Daoy (cell line): ENCODE measurements at regions not wholly inside any gene's neighbourhood (a gene's known extent, or its start where the extent isn't known, plus 50 kb on each side); places are given as distances from the start of the nearest gene placed in this dataset.

ENCODE experiments used
- DNase-seq: peaks from one replicate; pipeline ENCODE4 v3.0.0-alpha.2; 2015; ENCODE audit warnings: low read depth

DNA sequence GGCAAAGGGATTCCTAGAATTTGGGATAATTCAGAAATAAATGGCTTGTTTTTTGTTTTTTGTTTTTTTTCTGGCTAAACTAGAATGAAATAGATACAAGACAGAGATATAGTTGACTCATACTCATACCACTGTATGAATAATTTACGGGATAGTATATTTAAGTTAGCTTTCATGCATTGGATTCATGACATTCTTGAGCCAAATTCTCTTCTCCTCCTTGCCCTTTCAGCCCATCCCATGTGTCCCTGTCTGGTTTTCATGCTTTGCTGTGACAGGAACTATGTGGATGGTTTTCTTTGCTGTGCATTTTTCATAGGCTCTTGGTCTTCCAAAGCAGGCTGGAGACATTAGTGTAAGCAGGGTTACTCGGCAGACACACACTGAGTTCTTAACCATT lies 66.6 kb upstream of the UMPS start:
- DNase-seq: no peak

DNA sequence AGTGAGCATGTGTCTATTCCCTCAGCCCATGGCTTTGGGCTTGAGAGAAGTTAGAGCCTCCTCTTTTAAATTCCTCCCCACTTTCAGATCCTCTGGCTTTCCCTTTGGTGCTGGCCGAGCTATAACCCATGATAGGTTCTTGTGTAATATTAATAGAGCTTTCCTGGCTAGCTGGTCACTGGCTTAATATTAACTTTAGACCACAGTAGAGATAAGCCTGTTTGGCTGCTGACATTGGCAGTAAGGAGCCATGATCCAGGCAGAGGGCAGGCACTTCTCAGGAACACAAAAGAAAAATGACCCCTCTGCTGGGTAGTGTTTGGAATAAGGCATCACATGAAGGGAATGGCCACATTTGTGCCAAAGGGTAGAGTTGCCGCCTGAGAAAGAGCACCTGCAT lies 65.4 kb upstream of the UMPS start:
- no peak for DNase-seq

DNA sequence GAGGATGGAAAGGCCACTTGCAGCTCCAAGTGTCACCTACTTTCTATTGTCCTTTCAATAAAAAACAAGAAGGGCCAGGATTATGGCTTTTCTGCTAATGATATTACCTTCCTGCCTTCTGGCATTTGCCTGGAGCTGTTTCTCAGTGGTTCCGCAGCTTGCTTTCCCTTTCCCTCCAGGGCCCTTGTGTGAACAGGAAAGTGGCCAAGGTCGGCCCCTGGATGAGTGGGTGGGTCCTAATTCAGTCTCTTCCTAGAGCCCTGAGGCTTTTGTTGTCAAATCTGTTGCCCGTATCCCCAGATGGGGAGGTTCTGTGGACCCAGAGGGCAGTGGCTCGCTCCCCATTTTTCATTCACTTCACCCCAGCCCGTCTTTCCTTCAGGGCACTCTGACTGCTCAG lies 64.2 kb upstream of the UMPS start:
- no peak for DNase-seq

DNA sequence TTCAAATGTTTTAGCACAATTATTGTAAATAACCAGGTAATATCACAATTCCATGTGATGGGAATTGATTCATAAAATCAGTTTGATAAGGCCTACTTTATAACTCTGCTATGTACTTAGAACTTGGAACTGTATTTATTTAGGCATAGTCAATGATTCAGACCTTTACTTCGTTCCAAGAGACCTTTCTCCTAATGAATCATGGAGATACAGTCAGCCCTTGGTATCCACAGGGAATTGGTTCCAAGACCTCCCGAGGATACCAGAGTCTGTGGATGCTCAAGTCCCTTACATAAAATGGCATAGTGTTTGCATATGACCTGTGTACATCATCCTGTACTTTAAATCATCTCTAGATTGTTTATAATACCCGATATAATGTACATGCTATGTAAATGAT lies 60.8 kb upstream of the UMPS start:
- peak; percentile 68 for DNase-seq

DNA sequence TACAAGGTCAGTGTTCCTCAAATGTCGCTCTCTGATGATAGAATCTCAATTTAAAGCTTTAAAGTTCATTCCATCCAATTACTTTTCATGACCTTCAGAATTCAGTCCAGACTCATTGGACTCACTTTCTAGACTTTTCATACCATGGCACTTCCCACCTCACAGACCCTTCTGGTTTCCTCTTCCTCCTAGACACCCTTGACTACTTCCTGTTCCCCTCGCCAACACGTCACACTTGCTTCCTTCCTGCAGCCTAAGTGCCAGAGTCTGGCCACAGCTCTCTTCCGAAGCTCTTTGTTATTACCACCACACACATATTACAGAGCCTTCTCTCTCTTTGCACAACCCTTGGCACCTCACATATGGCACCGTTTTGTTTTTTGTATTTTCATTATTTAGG lies 59.1 kb upstream of the UMPS start:
- DNase-seq: no peak

DNA sequence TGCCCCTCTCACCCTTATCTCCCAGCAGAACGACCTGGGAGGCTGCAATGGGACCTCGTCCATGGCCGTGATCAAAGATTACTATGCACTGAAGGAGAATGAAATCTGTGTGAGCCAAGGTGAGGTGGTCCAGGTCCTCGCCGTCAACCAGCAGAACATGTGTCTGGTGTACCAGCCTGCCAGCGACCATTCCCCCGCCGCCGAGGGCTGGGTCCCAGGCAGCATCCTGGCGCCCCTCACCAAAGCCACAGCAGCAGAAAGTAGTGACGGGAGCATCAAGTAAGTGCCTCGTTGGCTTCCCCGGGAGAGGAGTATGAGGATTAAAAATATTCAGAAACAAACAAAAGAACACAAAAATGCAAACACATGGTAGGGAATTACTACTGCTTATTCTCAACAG lies 55.9 kb upstream of the UMPS start:
- no peak for DNase-seq

DNA sequence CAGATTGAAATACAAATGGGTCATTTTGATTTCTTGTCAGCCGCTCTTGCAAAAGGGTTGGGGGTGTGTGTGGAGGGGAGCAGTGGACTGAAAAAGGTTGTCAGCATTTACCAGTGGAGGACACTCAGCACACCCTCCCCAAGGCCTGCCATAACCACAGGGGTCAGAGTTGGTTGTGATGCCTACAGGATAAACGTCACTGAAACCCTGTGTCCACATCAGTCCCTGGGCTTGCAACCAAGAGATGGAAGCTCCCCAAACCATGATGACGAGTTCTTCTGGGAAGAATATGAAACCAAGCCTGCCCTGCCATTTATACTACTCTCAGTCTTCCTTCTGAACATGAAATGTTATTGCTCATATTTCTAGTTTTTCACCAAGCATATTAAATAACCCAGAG lies 54.0 kb upstream of the UMPS start:
- DNase-seq: no peak

DNA sequence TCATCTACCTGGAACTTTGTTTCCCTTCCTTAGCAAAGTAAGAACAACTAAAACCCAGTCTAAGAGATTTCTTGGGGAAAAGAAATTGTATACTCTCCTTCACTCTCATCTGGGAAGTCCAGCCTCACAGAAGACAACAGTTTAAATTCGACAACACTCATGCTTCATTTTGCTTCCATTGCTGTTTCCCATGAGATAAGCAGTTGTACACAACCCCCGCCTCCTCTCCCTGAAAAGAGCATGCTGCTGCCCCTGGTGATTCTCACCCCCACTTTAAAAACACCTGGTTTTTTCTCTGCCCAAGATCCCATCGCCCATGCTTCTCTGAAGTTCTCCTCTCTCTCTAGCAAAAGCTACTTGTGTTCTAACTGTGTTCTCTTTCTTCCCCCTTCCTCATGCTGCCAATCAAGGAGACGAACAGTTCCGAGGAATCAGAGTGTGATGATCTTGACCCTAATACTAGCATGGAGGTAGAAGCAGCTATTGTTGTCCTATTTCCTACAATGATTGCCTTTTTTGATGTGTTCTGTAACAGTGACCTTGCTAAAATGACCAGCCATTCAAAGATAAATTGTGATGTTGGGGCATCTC lies 51.1 kb upstream of the UMPS start:
- no peak for DNase-seq
